GM19455 (cell line): ENCODE measurements at regions not wholly inside any gene's neighbourhood (a gene's known extent, or its start where the extent isn't known, plus 50 kb on each side); places are given as distances from the start of the nearest gene placed in this dataset.
"Not testable (repeated sequence)": the region's sequence is repeated elsewhere in the genome, so short reads cannot be mapped to it uniquely, and the experiment has no call there.

Experiments
- ATAC-seq: cut with Tn5 transposase; IDR thresholded peaks from one replicate; pipeline ENCODE4 v1.9.1; 2021; ENCODE audit not compliant: unreplicated experiment

GRCh38 chr6:126949786-126950185 is 168.7 kb upstream of the RSPO3 start:
- ATAC-seq, result no peak

GRCh38 chr6:126955621-126956020 is 162.8 kb upstream of the RSPO3 start:
- no peak for ATAC-seq

GRCh38 chr6:126957721-126958120 is 160.8 kb upstream of the RSPO3 start:
- ATAC-seq, result no peak

- ATAC-seq, result no peak
These were observed 158.7 kb upstream of the RSPO3 start for GRCh38 chr6:126959765-126960164.

GRCh38 chr6:126963077-126963809 is 155.2 kb upstream of the RSPO3 start:
- ATAC-seq, result no peak

GRCh38 chr6:126967296-126968005 is 151.0 kb upstream of the RSPO3 start:
- no peak for ATAC-seq

- ATAC-seq, result no peak
These were observed 142.1 kb upstream of the RSPO3 start for GRCh38 chr6:126976253-126976797.

- no peak for ATAC-seq
These were observed 134.7 kb upstream of the RSPO3 start for GRCh38 chr6:126983779-126984178.

GRCh38 chr6:126988125-126988524 is 130.3 kb upstream of the RSPO3 start:
- ATAC-seq, result not testable (repeated sequence)

- no peak for ATAC-seq
These were observed 117.8 kb upstream of the RSPO3 start for GRCh38 chr6:127000631-127001030.

GRCh38 chr6:127013865-127014264 is 104.6 kb upstream of the RSPO3 start:
- no peak for ATAC-seq

- no peak for ATAC-seq
These were observed 102.6 kb upstream of the RSPO3 start for GRCh38 chr6:127015858-127016257.

- ATAC-seq, result no peak
These were observed 98.6 kb upstream of the RSPO3 start for GRCh38 chr6:127019828-127020227.

- no peak for ATAC-seq
These were observed 96.2 kb upstream of the RSPO3 start for GRCh38 chr6:127022302-127022701.

- no peak for ATAC-seq
These were observed 95.3 kb upstream of the RSPO3 start for GRCh38 chr6:127023001-127023778.

- ATAC-seq, result no peak
These were observed 92.2 kb upstream of the RSPO3 start for GRCh38 chr6:127026247-127026646.

GRCh38 chr6:127030111-127030510 is 88.4 kb upstream of the RSPO3 start:
- no peak for ATAC-seq

GRCh38 chr6:127030836-127031235 is 87.6 kb upstream of the RSPO3 start:
- no peak for ATAC-seq

- ATAC-seq, result no peak
These were observed 87.0 kb upstream of the RSPO3 start for GRCh38 chr6:127031511-127031910.

- no peak for ATAC-seq
These were observed 85.5 kb upstream of the RSPO3 start for GRCh38 chr6:127032971-127033370.

- ATAC-seq, result no peak
These were observed 66.8 kb upstream of the RSPO3 start for GRCh38 chr6:127051571-127052260.
